Stimulated activated CD4-positive, alpha-beta T cell treated with anti-CD3 and anti-CD28 coated beads, TNF-alpha, amount 100 ng/mL, for 1 hour (primary cell): ENCODE measurements at regions not wholly inside any gene's neighbourhood (a gene's known extent, or its start where the extent isn't known, plus 50 kb on each side); places are given as distances from the start of the nearest gene placed in this dataset.
"Not testable (repeated sequence)": the region's sequence is repeated elsewhere in the genome, so short reads cannot be mapped to it uniquely, and the experiment has no call there.

Experiments
- DNase-seq, 3 donors: peaks; one replicate each; pipeline ENCODE4 v3.0.0-alpha.2; 2020; ENCODE audit warnings: low read depth in 3 of 3, low spot score in 1 of 3

DNA sequence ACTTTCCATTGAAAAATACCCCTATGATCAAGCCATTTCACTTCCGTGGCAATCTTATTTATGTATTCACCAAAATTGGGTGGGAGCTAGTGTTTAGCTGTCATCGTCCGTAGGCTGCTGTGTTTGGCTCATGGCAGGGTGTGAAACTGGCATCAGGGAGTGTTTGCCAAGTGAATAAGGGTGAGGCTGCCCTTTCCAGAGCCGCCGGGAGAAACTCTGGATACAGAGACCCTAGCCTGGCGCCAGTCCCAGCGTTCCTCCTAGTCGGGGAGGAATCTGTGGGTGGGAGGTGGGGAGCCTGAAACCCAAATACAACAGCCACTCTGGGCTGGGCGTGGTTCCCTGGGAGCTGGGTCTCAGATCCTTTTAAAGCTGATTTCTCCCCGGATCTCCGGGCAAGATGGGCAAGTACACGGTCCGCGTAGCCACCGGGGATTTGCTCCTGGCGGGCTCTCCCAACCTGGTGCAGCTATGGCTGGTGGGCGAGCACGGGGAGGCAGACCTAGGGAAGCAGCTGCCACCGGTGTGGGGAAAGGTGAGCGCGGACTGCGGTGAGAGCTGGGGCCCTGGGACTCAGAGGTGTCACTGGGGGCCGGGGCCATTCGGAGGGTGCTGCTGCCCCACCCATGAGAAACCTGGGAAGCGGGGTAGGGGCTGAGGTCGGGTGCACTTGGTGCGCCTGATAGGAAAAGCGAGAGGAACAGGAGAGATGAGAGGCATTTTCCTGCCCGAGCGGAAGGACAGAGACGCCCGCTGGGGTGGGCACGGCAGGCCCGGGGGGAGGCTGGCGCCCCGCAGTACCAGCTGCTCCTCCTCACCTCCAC is 62.1 kb upstream of the TEKT1 start:
- no peak for DNase-seq

DNA sequence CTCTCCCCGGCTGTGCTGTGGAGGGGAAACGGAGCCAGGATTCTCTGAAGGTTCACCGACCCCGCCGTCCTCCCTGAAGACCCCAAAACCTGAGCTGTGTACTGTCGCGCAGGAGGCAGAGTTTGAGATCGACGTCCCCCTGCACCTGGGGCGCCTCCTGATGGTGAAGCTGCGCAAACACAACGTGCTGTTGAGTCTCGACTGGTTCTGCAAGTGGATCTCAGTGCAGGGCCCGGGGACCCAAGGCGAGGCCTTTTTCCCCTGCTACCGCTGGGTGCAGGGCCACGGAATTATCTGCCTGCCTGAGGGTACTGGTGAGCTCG is 62.6 kb upstream of the TEKT1 start:
- DNase-seq, result no peak

DNA sequence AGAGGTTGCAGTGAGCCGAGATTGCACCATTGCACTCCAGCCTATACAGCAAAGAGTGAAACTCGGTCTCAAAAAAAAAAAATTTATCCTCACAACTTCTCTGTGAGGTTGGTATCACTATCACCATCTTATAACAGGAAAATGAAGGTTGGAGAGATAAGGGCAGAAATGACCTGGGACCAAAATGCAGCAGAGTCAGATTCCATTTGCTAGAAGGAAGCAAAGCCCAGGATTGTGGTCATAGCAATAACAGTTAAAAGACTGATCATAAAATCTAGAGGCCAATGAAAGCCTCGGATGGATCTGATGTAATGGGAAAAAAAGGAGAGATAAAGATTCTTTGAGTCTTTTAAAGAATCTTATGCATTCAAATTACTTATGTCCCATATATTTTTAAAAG is 69.6 kb upstream of the TEKT1 start:
- DNase-seq, result no peak

DNA sequence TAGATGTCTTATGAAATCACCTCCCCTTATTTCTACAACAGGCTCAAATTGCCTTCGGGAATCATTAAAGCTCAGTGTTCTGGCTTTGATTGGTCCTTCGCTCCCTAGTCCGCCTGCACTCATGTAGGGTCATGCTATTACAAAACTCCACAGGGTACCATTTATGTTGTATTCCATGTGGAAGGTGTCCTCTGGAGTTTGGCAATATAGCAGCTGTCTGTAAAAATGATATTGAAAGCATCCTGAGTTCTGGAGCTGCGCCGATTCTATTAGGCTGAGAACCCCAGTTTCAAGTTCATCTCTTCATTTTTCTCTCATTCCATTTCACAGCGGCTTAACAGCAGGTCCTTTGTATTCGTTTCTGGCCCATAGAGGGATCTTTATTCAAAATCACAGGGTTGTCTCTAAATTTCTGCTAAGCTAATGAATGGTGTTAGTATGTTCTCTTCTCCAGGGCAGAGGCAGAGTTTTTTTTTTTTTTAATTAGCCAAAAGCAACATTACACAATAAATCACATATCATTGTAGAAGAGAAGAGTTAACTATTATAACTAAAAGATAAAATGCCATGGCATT is 71.9 kb upstream of the TEKT1 start:
- no peak for DNase-seq

DNA sequence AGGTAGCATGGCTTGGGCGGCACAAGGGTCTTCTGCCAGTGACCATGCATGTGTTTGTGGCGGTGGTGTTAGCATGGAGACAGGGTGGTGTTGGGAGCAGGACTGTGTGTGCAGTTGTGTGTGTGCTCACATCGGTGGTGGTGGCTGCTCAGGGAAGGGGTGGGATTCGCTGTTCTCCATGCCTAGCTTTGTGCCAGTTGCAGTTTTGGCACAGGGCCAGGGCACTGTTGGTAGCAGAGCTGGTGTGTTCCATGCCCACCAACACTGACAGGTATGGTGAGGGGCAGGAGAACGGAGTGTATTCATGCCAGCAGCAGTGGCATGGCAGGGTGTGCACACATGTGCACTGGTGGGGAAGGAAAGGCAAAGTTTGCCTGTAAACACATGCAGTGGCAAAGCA is 77.3 kb upstream of the TEKT1 start:
- no peak for DNase-seq

DNA sequence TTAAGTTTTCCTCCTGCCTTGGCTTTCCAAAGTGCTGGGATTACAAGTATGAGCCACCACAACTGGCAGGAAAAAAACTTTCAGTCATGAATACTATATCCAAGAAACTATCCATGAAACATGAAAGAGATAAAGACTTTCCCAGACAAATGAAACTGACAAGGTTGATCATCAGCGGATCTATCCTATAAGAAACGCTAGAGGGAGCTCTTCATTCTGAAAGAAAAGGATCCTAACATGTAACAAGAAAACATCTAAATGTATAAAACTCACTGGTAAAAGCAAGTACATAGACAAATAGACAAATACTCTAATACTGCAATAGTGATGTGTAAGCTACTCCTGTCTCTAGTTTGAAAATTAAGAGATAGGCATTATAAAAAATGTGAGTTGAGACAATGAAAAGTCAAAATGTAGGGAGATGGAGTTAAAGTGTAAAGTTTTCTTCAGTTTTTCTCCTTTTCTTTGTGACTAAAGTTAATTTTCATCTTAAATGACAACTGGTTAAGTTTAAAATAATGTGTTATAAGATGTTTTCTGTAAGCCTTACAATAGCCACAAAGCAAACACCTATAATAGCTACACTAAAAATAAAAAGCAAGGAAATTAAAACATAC is 79.6 kb upstream of the TEKT1 start:
- DNase-seq, result no peak

DNA sequence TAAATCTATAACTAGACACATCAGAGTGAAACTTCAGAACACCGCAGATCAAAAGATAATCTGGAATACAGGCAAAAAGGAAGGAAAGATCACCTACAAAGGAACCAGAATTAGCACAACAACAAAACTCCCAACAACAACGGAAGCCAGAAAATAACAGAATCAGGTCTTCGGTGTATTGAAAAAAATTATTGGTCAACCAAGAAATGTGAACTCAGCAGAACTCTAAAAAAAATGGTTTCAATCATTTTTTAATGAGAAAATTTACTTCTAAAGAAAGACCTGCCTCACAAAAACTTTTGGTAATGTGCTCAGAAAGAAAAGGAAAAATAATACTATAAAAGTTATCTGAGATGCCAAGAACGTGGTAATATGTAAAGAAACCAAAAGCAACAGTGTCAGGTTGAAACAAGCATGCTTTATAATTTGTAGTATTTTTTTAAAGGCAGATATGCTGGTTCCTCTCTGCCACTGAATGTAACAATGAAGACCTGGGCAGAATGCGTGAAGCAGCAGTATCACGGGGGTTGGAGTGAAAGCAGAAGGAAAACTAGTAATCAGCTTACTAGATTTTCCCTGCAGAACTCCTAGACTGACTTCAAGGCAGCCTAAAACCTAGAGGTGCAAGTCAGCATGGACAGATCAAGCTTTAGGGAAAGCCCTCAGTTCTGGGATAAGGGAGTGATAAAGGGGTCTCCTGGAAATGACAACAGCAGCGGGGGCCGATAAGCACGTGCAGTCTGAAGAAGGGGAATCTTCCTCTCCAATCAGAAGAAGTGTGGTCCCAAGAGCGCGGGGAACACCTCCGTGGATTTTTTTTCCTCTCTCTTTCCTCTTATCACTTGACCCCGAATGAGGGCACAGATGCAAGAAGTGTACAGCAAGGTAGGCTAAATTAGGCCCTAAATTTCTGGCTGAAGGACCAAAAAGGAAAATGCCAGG is 80.9 kb upstream of the TEKT1 start:
- no peak for DNase-seq

DNA sequence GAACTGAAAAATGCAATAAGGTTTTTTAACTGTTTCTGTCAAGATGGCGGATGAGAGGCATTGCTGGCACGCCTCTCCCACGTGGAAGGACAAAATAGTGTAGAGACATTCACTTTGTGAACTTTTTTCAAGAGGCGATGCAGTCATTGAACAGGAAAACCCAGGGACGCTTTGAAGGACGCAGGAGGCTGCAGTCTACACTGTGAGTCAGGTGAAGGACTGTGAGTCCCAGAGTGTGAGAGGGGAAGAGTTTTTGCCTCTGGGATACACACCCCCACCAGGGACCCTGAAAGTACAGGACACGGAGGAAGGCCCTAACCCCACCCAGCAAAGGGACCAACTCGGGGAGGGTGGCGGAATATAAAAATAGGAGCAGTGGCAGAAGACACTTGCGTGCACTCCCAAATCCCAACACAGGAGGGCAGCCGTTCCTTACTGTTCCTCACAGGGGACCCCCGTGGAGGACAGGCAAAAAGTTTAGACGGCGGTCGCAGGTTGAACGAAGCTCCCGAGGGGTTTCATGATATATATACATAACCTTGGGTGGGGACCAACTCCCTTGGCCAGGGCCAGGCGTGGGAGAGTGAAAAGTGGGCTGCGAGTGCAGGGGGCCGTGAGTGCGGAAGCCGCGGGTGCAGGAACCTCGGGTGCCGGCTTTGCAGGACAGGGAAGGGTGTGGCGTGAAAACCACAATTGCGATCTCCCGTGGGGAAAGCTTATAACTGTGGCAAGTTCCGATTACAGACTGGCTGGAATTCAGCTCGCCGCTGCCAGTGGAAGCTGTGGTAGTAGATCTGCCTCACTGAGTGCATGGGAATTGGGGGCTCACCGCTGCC is 82.0 kb upstream of the ALOX12 start:
- peak; percentile 31 to 69 (median 45) for DNase-seq

DNA sequence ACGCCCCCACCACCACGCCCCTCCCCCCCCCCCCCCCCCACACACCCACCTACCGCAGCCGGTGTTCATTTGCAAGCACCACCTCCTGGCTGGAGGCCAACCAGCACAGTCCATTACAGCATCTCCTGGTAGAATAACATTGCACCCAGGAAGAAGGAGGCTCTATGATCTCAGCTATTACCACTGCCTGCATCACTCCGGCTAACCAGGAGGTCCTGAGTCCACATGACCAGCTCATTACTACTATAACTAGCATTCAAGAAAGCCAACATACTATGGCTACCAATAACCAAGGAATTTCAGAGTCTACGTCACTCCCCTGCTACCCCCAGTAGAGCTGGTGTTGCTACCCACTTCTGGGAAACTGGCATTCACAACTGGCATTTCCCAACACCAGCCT is 81.1 kb upstream of the ALOX12 start:
- no peak for DNase-seq

DNA sequence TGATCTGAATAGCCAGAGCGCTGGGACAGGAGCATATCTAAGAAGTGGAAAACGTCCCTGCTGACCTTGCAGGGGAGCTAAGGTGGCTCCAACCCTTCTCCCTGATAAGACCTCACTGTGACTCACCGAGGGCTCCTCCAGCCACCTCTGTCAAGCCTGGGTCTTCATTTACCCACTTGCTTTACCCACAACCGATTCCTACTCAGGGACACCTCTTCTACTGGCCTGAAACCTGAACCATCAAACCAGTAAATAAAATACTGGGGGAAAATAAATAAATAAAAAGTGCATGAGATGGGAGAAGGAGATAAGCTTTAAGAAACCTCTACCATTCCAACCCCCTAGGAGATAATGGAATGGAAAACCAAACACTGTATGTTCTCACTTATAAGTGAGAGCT is 80.2 kb upstream of the ALOX12 start:
- no peak for DNase-seq

DNA sequence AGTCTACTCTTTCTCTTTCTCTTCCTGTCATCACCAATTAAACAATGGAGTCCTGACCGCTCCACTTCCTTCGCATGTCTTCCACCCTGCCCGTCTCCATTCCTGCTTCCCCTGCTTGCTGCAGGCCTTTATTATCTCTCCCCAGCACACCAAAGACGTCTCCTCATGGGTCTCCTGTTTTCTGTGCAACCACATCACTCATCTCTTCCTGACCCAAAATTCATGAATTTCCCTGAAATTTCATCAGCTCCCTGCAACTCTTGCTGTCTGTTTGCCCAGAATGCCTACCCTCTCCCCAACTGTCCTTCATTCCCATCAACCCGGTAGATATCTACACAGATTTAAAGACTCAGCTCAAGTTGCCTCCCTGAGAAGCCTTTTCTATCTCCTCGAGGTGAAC is 76.7 kb upstream of the ALOX12 start:
- DNase-seq, result no peak

DNA sequence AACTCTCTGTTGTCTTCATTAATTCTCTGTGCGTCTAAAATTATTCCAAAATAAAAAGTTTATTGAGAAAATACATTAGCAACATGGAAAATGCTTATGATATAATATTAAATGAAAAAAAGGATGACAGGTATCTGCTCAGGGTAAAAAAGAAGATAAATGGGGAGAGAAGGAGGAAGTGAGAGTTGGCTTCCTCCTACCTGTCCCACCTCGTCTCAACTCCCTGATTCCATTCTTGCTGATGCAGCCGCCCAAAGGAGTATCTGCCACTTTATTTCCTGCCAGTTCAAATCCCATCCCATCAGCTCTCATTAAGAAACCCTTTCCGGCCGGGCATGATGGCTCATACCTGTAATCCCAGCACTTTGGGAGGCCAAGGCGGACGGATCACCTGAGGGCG is 72.5 kb upstream of the ALOX12 start:
- DNase-seq, result no peak

DNA sequence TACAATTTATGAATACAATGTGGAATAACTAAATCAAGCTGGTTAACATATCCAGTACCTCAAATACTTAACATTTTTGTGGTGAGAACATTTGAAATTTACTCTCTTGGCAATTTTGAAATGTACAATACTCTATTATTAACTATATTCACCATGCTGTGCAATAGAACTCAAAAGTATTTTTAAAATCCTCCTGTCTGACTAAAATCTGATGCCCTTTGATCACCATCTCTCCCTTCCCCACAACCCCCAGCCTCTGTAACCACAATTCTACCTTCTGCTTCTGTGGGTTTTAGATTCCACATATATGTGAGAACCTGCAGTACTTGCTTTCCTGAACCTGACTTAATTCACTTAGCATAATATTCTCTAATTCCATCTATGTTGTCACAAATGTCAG is 71.6 kb upstream of the ALOX12 start:
- no peak for DNase-seq

DNA sequence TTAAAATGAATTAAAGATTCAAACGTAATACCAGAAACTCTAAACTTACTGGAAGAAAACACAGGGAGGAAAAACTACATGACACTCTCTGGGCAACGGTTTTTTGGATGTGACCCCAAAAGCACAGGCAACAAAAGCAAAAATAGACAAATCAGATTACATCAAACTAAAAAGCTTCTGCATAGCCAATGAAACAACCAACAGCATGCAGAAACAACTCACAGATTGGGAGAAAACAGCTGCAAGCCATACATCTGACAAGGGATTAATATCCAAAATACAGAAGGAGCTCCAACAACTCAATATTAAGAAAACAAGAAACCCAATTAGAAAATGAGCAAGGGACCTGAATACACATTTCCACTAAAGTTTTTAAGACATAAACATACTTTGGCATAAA is 69.2 kb upstream of the ALOX12 start:
- DNase-seq, result no peak

DNA sequence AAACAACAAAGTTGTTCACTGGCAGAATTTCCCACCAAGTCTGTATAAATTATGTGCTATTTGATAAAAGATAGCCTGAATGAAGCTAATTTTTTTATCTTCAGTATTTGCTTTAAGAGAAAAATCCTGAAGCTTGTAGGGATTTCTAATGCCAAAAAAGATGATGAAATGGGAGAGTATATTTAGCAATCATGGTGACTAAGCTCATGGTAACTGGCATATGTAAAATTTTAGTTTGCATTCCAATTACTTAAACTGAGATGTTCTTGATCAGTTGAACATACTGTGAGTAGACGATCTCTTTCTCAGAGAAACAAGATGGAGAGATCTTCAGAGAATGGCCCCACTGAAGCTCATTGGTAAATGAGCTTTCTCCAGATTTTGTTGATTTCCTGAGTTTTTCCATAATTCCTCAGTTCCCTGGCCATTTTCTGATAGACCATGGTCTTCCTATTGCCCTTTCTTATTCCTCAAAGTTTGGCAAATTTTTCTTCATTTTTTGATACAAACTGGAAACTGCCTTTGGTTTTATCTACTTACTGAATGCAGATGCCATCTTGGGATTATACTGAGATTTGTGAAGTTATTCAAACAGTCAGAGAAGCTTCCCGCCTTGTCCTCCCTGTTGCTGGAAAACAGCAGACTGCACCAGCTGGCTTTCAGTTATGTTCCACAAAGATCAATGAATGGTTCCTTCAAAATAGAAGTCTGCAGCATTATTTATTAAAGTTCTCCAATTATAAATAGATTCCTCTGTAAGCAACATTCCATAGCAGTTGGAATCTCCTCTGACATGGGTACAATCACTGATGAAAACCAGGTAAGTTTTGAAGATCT is 68.3 kb upstream of the ALOX12 start:
- no peak for DNase-seq

DNA sequence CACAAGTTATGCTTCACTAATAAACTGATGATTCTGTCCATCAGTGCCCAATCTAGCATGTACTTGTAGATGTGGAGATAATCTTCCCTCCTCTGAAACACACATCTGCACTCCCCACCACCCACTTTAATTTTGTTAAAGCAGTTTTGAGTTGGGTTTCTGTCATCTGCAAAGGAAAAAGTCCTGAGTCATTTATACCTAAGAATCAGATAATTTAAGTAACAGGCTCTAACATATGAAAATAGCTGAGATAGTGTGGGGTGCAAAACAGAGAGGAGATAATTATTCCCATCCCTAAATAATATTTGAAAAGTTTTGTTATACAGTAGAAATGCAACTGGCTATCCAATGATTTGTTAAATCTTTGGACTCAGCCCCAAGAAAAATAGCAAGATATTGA is 67.7 kb upstream of the ALOX12 start:
- DNase-seq, result no peak

DNA sequence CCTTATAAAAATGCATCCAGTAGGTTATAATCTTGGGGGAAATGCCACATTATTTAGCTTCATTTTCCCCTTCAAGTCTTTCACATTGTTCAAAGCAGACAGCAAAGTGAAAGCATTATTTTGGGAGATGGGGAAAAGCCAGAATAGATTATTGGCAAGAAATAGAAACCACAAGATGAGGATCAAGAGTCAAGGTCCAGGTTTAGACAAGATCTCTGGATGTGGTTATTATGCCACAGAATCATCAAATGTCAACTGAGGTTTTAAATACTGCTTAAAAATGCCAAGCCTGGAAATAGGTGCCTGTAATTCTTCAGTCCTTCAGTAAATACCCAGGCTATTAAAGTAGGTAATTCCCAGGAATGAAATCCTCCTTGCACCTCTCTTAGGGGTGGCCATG is 65.1 kb upstream of the ALOX12 start:
- no peak for DNase-seq

DNA sequence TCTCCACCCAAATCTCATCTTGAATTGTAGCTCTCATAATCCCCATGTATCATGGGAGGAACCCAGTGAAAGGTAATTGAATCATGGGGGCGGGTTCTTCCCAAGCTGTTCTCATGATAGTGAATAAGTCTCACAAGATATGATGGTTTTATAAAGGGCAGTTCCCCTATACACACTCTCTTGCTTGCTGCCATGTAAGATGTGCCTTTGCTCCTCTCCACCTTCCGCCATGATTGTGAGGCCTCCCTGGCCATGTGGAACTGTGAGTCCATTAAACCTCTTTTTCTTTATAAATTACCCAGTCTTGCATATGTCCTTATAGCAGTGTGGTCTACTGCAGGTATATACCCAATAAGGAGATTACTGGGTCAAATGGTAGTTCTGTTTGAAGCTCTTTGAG is 61.3 kb upstream of the ALOX12 start:
- not testable (repeated sequence) for DNase-seq

DNA sequence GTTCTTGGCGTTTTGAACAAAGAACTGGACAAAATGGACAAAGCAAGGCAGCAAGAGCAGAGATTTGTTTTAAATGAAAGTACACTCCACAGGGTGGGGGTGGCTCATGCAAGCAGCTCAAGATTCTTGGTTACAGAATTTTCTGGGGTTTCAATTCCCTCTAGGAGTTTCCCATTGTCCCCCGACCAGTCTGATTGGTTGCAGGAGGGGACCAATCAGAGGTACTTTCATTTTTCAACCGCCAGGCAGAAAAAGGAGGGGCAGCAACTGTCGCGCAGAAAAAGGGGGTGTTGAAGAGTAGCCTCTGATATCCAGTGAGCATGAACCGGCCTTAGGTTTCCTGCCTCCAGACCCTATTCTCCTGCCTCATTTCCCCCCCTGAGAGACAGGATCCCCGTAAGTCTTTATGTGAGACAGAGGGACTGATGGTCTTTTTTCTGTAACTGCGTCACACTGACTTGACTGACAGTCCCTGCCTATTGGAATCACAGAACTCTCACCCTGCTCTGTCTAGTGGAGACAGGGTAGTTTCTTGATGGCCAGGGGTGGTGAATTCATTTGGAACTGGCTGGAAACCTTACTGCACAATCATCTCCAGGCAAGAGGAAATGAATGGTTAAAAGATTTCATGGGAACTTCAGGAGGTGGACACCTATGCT is 59.4 kb upstream of the ALOX12 start:
- DNase-seq, result no peak
